Ureter (tissue), 1 donor: ENCODE measurements at regions not wholly inside any gene's neighbourhood (a gene's known extent, or its start where the extent isn't known, plus 50 kb on each side); places are given as distances from the start of the nearest gene placed in this dataset.

Experiments
- DNase-seq: peaks from one replicate; pipeline ENCODE4 v3.0.0-alpha.2; 2020; ENCODE audit warnings: low spot score
- donor health status: DM: yes; HTN: yes; CAD: no.

DNA sequence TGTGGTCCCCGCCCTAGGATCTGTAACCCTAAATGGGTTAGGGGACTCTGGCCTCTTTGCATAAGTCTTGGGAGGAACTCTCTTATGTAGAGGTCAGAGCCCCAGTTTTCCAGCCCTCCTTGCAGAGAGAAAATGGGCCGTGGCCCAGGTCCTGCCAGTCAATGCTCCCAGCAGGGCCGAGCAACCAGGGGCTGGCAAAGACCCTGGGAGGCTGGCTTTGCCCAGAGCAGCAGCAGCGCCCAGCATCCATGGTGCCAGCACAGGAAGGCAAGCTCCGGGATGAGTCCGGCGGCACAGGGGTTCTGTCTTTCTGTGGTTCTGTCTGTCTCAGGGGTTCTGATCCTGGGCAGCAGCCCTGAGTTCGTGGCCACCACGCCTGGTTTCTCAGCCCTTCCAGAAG, 684.8 kb downstream of the BRD1 start:
- no peak for DNase-seq

DNA sequence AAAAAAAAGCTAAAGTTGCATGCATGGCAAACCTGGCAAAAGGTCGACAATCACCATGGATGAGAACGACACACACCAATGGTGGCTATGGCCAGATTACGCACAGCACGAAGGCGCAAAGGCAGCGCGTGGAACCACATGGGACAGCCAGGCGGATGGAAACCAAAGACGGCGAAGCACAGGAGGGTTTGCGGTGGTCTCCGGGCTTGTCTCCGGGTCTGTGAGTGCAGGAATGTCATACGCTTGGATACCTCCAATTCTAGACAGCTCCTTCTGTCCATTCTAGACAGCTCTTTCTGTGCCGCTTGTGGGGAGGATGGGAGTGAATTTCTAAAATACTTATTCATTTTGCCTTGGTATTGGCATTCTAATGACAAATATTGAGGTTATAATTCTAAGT, 685.4 kb downstream of the BRD1 start:
- no peak for DNase-seq

GRCh38 chr22:49141761-49142160, 685.9 kb downstream of the BRD1 start:
- no peak for DNase-seq

DNA sequence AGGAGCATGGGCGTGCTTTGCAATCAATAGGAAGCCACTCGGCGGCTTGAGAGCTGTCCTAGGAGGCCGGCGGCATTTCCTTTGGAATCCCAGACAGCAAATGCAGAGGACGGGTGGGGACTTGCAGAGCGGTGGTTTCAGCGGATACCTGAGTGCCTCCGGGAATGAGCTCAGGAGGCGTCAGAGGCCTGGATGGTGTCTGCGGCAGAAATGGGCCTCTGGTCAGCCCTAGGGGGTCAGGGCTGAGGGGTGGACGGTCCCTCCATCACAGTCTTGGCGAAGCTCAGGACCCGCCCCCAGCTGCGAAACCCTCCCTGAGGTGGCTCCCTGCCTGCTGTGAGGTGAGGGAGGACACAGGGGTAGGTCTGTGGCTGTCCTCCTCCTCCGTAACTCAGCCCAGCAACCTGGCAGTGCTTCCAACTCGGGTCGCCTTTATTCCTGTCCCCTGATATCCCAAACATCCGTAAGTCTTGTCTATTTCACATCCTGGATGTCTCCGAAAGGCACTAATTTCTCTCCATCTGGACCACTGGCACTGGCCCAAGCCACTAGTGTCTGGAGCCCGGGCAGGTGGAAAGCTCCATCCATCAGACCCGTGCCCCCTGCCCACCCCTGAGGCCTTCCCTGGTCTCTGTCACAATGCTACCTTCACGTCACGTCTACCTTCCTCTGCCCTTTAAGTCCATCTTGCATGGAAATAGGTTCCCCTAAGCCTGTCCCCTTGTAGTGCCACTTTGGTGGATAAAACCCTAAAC, 686.6 kb downstream of the BRD1 start:
- no peak for DNase-seq

GRCh38 chr22:49139492-49140151, 688.1 kb downstream of the BRD1 start:
- no peak for DNase-seq

GRCh38 chr22:49138250-49138790, 689.4 kb downstream of the BRD1 start:
- DNase-seq: no peak

- DNase-seq: no peak
These were observed 690.4 kb downstream of the BRD1 start for GRCh38 chr22:49137206-49137840.

DNA sequence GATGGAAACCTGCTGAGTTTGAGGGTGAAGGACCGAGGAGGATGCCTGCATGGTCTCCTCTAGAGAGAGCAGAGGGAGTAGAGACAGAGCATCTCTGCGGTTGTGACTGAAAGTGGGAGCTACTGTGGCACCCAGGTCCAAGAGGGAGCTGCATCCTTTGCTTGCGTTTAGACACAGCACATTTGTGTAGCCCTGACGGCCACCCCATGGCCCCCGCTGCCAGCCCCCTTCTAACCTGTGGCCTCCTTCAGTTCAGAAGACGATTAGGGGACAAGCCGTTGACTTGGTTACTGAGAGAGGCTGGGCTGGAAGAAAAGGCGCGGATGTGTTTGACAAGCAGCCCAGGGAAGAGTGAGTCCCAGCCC, 690.9 kb downstream of the BRD1 start:
- no peak for DNase-seq

GRCh38 chr22:49136041-49136815, 691.4 kb downstream of the BRD1 start:
- DNase-seq: no peak

GRCh38 chr22:49134076-49134475, 693.6 kb downstream of the BRD1 start:
- no peak for DNase-seq

- DNase-seq: no peak
These were observed 694.1 kb downstream of the BRD1 start for GRCh38 chr22:49133541-49133940.

DNA sequence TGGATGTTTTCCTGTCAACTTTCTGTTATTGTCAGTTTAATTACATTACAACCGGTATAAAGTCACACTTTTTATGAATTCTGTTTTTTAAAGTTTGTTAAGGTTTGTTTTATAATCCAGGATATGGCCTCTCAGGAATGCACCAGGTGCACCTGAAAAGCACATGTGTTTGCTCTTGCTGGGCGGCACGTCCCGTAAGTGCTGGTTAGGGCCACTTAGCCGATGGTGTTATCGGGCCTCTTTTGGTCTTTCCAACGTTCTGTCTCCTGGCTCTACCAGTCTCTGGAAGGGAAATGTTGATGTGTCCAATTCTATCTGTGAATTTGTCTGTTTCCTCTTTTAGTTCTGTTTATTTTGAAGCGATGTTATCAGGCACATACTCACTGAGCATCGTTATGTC, 695.7 kb downstream of the BRD1 start:
- no peak for DNase-seq

DNA sequence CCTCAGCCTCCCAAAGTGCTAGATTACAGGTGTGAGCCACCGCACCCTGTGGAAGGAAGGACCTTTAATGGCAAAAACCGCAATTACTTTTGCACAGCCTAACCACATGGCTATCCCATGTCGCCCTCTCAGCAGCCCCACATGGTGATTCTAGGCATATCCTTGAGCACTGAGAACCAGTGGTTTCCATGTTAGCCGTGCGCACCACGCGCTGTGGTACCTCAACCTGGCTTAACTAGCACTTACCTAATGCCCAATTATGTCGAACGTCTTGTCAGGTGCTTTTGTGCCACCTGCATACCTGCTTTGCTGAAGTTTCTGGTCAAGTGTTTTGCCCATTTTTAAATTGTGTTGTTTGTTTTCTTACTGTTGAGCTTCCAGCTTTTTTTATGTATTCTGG, 697.9 kb downstream of the BRD1 start:
- no peak for DNase-seq

DNA sequence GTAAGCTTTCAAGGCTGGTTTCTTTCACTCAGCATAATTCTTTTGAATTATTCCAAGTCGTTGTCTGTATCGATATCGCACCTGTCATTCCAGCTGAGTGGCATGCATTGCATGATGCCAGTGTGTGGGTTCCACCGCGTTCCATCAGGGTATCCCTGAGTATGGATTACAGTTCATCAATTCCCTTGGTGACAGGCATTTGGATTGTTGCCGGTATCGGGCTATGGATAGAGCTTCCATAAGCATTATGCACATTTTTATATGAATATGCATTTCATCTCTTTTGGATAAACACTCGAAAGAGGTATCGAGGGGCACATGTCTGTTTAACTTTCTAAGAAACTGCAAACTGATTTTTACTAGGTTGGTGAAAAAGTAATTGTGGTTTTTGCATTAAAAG, 698.8 kb downstream of the BRD1 start:
- DNase-seq: no peak

GRCh38 chr22:49124608-49125007, 703.1 kb downstream of the BRD1 start:
- no peak for DNase-seq

- no peak for DNase-seq
These were observed 704.0 kb downstream of the BRD1 start for GRCh38 chr22:49123621-49124192.

DNA sequence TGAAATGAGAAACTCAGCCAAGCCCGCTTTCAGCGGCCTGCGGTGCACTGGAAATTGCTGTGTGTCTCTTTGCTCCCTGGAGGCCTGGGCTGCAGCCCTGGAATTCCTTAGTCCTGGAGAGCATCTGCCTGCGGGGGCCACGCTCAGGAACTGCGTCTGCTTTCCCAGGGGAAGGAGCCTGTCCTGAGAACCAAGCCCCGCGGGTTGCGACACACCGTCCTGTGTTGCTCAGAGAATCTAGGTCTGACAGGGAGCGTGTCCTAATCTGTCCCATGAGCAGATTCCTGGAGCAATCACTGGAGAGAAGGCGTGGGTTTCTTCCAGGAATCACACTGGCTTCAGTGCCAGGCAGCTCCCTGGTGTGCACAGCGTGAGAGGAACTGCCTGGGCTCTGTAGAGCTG, 708.1 kb downstream of the BRD1 start:
- no peak for DNase-seq

DNA sequence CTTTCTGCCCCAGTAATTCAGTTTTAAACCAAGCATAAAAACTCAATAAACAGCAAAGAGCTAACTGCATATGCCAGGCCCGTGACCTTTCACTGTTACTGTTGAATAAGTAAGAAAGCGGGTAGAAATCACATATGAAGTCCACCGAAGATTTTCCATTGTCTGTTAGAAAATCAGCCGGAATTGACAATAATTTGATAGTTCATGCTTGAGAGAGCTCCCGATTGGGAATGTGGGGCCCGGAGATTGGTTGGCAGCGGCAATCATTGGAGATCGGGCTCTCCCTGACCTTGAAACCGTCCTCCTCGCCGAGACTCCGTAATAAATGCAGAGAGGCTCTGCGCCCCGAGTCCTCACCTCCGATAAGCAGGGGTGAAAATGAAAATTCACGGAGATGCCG, 709.6 kb downstream of the BRD1 start:
- no peak for DNase-seq

GRCh38 chr22:49117486-49117885, 710.2 kb downstream of the BRD1 start:
- DNase-seq: no peak

DNA sequence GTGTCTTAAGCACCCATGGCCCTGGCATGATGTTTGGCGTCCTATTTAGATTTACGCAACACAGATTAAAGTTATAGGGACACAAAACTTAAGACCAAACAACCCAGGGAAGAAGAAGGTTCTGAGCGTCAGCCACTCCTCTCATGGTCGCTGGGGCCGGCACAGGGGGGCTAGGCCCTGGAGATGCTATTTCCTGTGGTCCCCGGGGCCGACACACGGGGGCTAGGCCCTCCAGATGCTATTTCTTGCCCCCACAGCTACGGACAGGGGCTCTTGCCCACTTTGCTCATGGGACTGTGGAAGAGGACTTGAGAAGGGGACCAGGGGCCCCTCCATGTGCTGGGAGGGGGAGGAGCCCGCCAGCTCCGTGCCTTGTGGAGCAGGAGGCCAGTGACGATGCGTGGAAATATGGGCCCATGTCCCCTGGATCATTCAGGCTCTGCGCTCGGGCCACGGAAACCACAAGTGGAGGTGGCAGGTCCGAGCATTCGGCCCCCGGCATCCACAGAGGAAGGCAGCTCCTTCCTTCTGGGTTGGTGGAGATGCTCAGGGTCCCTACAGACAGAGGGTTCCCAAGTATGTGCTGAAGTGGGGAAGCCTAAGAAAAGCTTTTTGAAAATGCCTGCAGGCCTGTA, 711.1 kb downstream of the BRD1 start:
- no peak for DNase-seq

GRCh38 chr22:49116021-49116420, 711.7 kb downstream of the BRD1 start:
- no peak for DNase-seq
